ENCODE measurements at regions not wholly inside any gene's neighbourhood (a gene's known extent, or its start where the extent isn't known, plus 50 kb on each side); places are given as distances from the start of the nearest gene placed in this dataset.

GRCh38 chr10:78830062-78830975 is 238.4 kb upstream of the ZMIZ1 start:
- Mint-ChIP-seq H3K27ac (ENCODE audit: low read depth) (no peak overlapping the region), H3K36me3 (ENCODE audit: insufficient read depth) (peaks cover 2% of the 10 kb centered on the region), H3K4me1 (no peaks in the 10 kb centered on the region), H3K27me3 (peaks cover 53% of the 10 kb centered on the region), H3K4me3 (no peak overlapping the region), H3K9me3 (peaks cover 4% of the 10 kb centered on the region)
- no peak for ATAC-seq (replicated peaks; ENCODE audit: extremely low read depth, poor library complexity, severe bottlenecking)
- DNase-seq (ENCODE audit: low spot score in 2 of 2), result no peak

GRCh38 chr10:78830976-78831375 is 237.8 kb upstream of the ZMIZ1 start:
- Mint-ChIP-seq H3K4me1 (no peaks in the 10 kb centered on the region), H3K27ac (ENCODE audit: low read depth) (no peak overlapping the region), H3K9me3 (peaks cover 4% of the 10 kb centered on the region), H3K36me3 (ENCODE audit: insufficient read depth) (peaks cover 2% of the 10 kb centered on the region), H3K27me3 (peaks cover 60% of the 10 kb centered on the region), H3K4me3 (no peak overlapping the region)
- DNase-seq (ENCODE audit: low spot score in 2 of 2) (no peak), ATAC-seq (replicated peaks; ENCODE audit: extremely low read depth, poor library complexity, severe bottlenecking) (no peak)

DNA sequence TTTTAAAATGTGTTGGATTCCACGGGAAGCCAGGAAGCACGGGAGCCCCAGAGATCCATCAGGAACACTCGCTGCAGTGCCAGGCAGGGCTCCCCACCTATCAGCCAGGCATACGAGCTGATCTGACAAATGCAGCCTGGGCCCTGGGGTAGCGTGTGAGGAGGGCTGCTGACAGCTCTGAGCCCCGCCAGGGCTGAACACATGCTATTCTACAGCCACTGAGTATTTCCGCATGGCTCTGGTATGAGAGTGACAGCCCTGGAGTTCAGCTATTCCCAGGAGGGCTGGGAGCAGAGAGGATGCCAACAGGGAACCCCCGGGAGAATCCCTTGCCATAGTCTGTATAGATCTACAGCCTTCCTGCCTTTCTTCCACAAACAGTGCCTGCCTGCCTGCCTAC is 237.3 kb upstream of the ZMIZ1 start:
- Mint-ChIP-seq H3K9me3 (peaks cover 4% of the 10 kb centered on the region), H3K27me3 (peaks cover 64% of the 10 kb centered on the region), H3K4me1 (no peaks in the 10 kb centered on the region), H3K27ac (ENCODE audit: low read depth) (no peak overlapping the region), H3K4me3 (no peak overlapping the region), H3K36me3 (ENCODE audit: insufficient read depth) (peaks cover 2% of the 10 kb centered on the region)
- ATAC-seq (replicated peaks; ENCODE audit: extremely low read depth, poor library complexity, severe bottlenecking), result no peak
- DNase-seq (ENCODE audit: low spot score in 2 of 2), result no peak

GRCh38 chr10:78832281-78832680 is 236.5 kb upstream of the ZMIZ1 start:
- H3K27me3 Mint-ChIP-seq, result peaks cover 65% of the 10 kb centered on the region
- H3K4me3 Mint-ChIP-seq, result no peak overlapping the region
- H3K27ac Mint-ChIP-seq (ENCODE audit: low read depth), result no peak overlapping the region
- DNase-seq (ENCODE audit: low spot score in 2 of 2) (no peak), ATAC-seq (replicated peaks; ENCODE audit: extremely low read depth, poor library complexity, severe bottlenecking) (no peak)
- H3K36me3 Mint-ChIP-seq (ENCODE audit: insufficient read depth), result no peaks in the 10 kb centered on the region
- no peaks in the 10 kb centered on the region for H3K4me1 Mint-ChIP-seq
- peaks cover 4% of the 10 kb centered on the region for H3K9me3 Mint-ChIP-seq

GRCh38 chr10:78838141-78838657 is 230.6 kb upstream of the ZMIZ1 start:
- no peaks in the 10 kb centered on the region for H3K9me3 Mint-ChIP-seq
- ATAC-seq (replicated peaks; ENCODE audit: extremely low read depth, poor library complexity, severe bottlenecking) (no peak), DNase-seq (ENCODE audit: low spot score in 2 of 2) (no peak)
- no peaks in the 10 kb centered on the region for H3K36me3 Mint-ChIP-seq (ENCODE audit: insufficient read depth)
- H3K4me1 Mint-ChIP-seq, result no peaks in the 10 kb centered on the region
- no peak overlapping the region for H3K27ac Mint-ChIP-seq (ENCODE audit: low read depth)
- H3K4me3 Mint-ChIP-seq, result no peak overlapping the region
- H3K27me3 Mint-ChIP-seq, result peaks cover 66% of the 10 kb centered on the region

GRCh38 chr10:78843495-78843894 is 225.3 kb upstream of the ZMIZ1 start:
- Mint-ChIP-seq H3K4me3 (no peak overlapping the region), H3K27me3 (peaks cover 24% of the 10 kb centered on the region), H3K9me3 (no peaks in the 10 kb centered on the region), H3K36me3 (ENCODE audit: insufficient read depth) (peaks cover 3% of the 10 kb centered on the region), H3K27ac (ENCODE audit: low read depth) (no peak overlapping the region), H3K4me1 (no peaks in the 10 kb centered on the region)
- no peak for DNase-seq (ENCODE audit: low spot score in 2 of 2)
- ATAC-seq (replicated peaks; ENCODE audit: extremely low read depth, poor library complexity, severe bottlenecking), result no peak

GRCh38 chr10:78844960-78845607 is 223.7 kb upstream of the ZMIZ1 start:
- Mint-ChIP-seq H3K36me3 (ENCODE audit: insufficient read depth) (peaks cover 3% of the 10 kb centered on the region), H3K9me3 (no peaks in the 10 kb centered on the region), H3K27me3 (peaks cover 18% of the 10 kb centered on the region), H3K4me3 (no peak overlapping the region), H3K27ac (ENCODE audit: low read depth) (no peak overlapping the region), H3K4me1 (no peaks in the 10 kb centered on the region)
- ATAC-seq (replicated peaks; ENCODE audit: extremely low read depth, poor library complexity, severe bottlenecking), result no peak
- DNase-seq (ENCODE audit: low spot score in 2 of 2), result no peak

- ATAC-seq (replicated peaks; ENCODE audit: extremely low read depth, poor library complexity, severe bottlenecking) (no peak), DNase-seq (ENCODE audit: low spot score in 2 of 2) (no peak)
- Mint-ChIP-seq H3K27ac (ENCODE audit: low read depth) (no peak overlapping the region), H3K27me3 (peaks cover 13% of the 10 kb centered on the region), H3K4me3 (no peak overlapping the region), H3K9me3 (no peaks in the 10 kb centered on the region), H3K36me3 (ENCODE audit: insufficient read depth) (peaks cover 3% of the 10 kb centered on the region), H3K4me1 (no peaks in the 10 kb centered on the region)
These were observed 222.7 kb upstream of the ZMIZ1 start for GRCh38 chr10:78846071-78846470.

- H3K27ac Mint-ChIP-seq (ENCODE audit: low read depth), result no peak overlapping the region
- ATAC-seq (replicated peaks; ENCODE audit: extremely low read depth, poor library complexity, severe bottlenecking) (no peak), DNase-seq (ENCODE audit: low spot score in 2 of 2) (no peak)
- no peaks in the 10 kb centered on the region for H3K9me3 Mint-ChIP-seq
- H3K4me1 Mint-ChIP-seq, result no peaks in the 10 kb centered on the region
- peaks cover 6% of the 10 kb centered on the region for H3K27me3 Mint-ChIP-seq
- H3K36me3 Mint-ChIP-seq (ENCODE audit: insufficient read depth), result peaks cover 3% of the 10 kb centered on the region
- no peak overlapping the region for H3K4me3 Mint-ChIP-seq
These were observed 222.0 kb upstream of the ZMIZ1 start for GRCh38 chr10:78846760-78847159.

GRCh38 chr10:78847485-78847884 is 221.3 kb upstream of the ZMIZ1 start:
- Mint-ChIP-seq H3K4me1 (no peaks in the 10 kb centered on the region), H3K27ac (ENCODE audit: low read depth) (no peak overlapping the region), H3K27me3 (no peaks in the 10 kb centered on the region), H3K36me3 (ENCODE audit: insufficient read depth) (peaks cover 3% of the 10 kb centered on the region), H3K4me3 (no peak overlapping the region), H3K9me3 (no peaks in the 10 kb centered on the region)
- DNase-seq (ENCODE audit: low spot score in 2 of 2) (no peak), ATAC-seq (replicated peaks; ENCODE audit: extremely low read depth, poor library complexity, severe bottlenecking) (no peak)

DNA sequence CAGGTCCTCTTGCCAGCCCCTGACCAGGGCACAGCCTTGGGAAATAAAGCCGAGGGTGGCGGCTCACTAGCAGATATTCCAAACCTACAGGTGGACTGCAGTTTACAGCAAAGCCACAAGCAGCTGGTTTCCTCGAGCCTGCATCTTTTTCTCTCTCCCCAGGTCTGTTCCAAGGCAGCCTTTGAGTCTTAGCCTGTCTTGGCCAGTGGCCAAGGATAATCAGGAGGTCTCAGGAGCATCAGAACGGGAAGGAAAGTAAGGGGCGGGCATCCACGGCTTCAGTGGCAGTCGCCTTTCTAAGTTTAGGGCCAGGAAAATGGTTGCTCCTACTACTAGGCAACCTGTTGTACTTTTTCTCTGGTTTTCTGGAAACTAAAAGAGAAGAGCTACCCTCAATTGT is 219.7 kb upstream of the ZMIZ1 start:
- DNase-seq (ENCODE audit: low spot score in 2 of 2) (no peak), ATAC-seq (replicated peaks; ENCODE audit: extremely low read depth, poor library complexity, severe bottlenecking) (no peak)
- Mint-ChIP-seq H3K27ac (ENCODE audit: low read depth) (no peak overlapping the region), H3K27me3 (peaks cover 13% of the 10 kb centered on the region), H3K36me3 (ENCODE audit: insufficient read depth) (peaks cover 4% of the 10 kb centered on the region), H3K4me3 (no peak overlapping the region), H3K9me3 (no peaks in the 10 kb centered on the region), H3K4me1 (no peaks in the 10 kb centered on the region)

GRCh38 chr10:78849731-78850130 is 219.0 kb upstream of the ZMIZ1 start:
- no peak overlapping the region for H3K4me3 Mint-ChIP-seq
- no peak overlapping the region for H3K27ac Mint-ChIP-seq (ENCODE audit: low read depth)
- no peak for DNase-seq (ENCODE audit: low spot score in 2 of 2)
- ATAC-seq (replicated peaks; ENCODE audit: extremely low read depth, poor library complexity, severe bottlenecking), result no peak
- H3K4me1 Mint-ChIP-seq, result no peaks in the 10 kb centered on the region
- H3K36me3 Mint-ChIP-seq (ENCODE audit: insufficient read depth), result peaks cover 7% of the 10 kb centered on the region
- H3K27me3 Mint-ChIP-seq, result peaks cover 13% of the 10 kb centered on the region
- no peaks in the 10 kb centered on the region for H3K9me3 Mint-ChIP-seq

All from central memory CD8-positive, alpha-beta T cell (primary cell).